Activated CD8-positive, alpha-beta memory T cell treated with anti-CD3 and anti-CD28 coated beads for 36 hours (primary cell): ENCODE measurements at regions not wholly inside any gene's neighbourhood (a gene's known extent, or its start where the extent isn't known, plus 50 kb on each side); places are given as distances from the start of the nearest gene placed in this dataset.
"Not testable (repeated sequence)": the region's sequence is repeated elsewhere in the genome, so short reads cannot be mapped to it uniquely, and the experiment has no call there.

Source experiments
- CTCF ChIA-PET: fragments of 350-600 bp; sonication (Branson Sonifier 250); formaldehyde crosslinking; loops from one replicate; lab custom pipeline; 2021; ENCODE audit warnings: antibody characterized with exemption; lab: Charles Lee
- POLR2A ChIA-PET: fragments of 350-600 bp; sonication (Branson Sonifier 250); formaldehyde crosslinking; loops from one replicate; lab custom pipeline; 2021; ENCODE audit warnings: antibody characterized with exemption; lab: Charles Lee

DNA sequence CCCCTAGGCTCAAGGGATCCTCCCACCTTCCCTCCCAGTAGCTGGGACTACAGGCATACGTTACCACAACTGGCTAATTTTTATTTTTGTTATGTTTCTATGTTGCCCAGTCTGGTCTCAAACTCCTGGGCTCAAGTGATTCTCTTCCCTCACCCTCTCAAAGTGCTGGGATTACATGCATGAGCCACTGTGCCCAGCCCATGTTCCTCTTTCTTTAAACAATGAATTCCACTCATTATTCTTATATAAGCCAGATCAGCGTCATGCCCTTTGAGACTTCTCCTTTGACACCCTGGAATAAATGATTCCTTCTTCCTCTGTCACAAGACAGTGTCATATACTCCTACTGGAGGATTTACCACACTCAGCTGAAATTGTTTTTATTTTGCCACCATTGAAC, 519.9 kb upstream of the SPRY2 start:
- CTCF ChIA-PET: no interaction called here
- POLR2A ChIA-PET: no interaction called here

GRCh38 chr13:80858131-80858530, 517.2 kb upstream of the SPRY2 start:
- POLR2A ChIA-PET: no interaction called here
- CTCF ChIA-PET: no interaction called here

GRCh38 chr13:80857321-80857720, 516.4 kb upstream of the SPRY2 start:
- ChIA-PET POLR2A (no interaction called here), CTCF (no interaction called here)

DNA sequence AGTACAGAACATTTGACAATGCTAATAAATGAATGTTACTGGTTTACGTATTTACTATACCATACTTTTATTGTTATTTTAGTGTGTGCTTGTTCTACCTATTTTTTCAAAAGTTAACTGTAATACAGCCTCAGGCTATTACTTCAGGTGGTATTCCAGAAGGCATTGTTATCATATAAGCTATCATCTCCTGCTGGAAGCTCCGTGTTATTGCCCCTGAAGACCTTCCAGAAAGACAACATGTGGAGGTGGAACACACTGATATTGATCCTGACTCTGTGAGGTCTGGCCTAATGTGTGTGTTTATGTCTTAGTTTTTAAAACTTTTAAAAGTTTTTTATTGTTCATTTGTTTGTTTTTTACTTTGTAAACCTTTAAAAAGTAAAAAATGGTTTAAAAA, 509.8 kb upstream of the SPRY2 start:
- CTCF ChIA-PET: no interaction called here
- POLR2A ChIA-PET: no interaction called here

DNA sequence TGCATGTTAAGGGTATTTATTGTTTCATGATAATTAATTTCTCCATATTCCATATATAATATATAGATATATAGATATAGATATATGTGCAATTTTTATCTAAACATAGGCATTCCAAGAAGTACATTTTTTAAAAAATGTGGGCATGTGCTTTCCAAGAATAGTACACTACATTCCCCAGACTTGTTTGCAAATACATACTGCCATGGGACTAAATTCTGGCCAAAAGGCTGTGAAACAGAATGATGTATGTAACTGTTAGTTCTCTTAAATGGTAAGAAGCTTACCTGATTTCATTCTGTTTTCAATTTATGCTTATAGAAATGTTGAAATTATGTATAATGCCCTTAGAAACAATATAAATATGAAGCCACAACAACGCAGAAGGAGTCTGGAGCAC, 503.2 kb upstream of the SPRY2 start:
- CTCF ChIA-PET: no interaction called here
- POLR2A ChIA-PET: no interaction called here

GRCh38 chr13:80841414-80841813, 500.5 kb upstream of the SPRY2 start:
- ChIA-PET CTCF (no interaction called here), POLR2A (no interaction called here)

DNA sequence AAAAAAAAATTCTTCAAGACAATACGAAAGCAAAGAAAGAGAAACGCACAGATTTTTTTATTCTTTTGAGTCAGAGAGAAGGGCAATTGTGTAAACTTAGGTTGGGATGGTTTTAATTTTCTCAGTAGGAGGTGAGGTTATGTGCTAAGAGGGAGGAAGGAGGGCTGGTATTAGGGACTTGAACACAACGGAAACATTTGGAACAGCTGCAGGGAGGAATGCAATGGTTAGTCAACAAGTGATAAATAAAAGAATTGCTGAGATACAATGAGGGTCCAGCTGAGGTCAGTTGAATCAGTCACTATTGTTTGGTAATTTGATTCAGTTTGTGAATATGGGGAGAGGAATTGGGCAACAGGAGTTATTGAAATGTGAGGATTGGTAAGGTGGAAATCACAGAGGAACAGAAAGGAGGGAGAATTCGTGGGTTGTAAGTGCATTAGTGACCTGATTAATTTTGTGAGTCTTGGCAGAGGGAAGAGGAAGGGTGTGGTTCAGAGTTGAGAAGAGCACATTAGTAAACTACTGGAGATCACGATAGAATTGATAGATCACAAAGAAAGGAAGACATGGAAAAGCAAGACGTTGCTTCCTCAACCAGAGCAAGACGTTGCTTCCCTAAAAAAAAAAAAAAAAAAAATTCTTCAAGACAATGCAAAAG, 499.5 kb upstream of the SPRY2 start:
- ChIA-PET CTCF (no interaction called here), POLR2A (no interaction called here)

- CTCF ChIA-PET: no interaction called here
- POLR2A ChIA-PET: no interaction called here
Measured at GRCh38 chr13:80835902-80836301, 495.0 kb upstream of the SPRY2 start.

DNA sequence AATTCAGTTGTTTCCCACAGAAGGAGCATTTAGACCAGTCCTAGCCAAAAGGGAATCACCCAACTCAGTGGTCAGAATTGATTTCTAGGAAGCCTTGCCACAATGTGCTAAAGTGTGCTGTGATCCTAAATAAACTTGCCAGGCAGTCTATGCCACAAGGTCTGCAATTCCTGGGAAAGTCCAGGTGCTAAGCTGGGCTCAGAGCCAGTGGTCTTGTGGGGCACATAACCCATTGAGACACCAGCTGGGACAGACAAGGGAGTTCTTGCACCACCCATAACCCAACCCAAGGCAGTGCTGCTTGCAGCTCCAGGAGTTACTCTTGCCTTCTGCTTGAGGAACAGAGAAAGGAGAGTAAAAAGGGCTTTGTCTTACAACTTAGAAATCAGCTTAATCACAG, 489.5 kb upstream of the SPRY2 start:
- CTCF ChIA-PET: no interaction called here
- POLR2A ChIA-PET: no interaction called here

GRCh38 chr13:80828759-80829158, 487.8 kb upstream of the SPRY2 start:
- CTCF ChIA-PET: no interaction called here
- POLR2A ChIA-PET: no interaction called here

GRCh38 chr13:80825276-80825675, 484.4 kb upstream of the SPRY2 start:
- ChIA-PET POLR2A (no interaction called here), CTCF (no interaction called here)

GRCh38 chr13:80824229-80824628, 483.3 kb upstream of the SPRY2 start:
- CTCF ChIA-PET: no interaction called here
- POLR2A ChIA-PET: no interaction called here

DNA sequence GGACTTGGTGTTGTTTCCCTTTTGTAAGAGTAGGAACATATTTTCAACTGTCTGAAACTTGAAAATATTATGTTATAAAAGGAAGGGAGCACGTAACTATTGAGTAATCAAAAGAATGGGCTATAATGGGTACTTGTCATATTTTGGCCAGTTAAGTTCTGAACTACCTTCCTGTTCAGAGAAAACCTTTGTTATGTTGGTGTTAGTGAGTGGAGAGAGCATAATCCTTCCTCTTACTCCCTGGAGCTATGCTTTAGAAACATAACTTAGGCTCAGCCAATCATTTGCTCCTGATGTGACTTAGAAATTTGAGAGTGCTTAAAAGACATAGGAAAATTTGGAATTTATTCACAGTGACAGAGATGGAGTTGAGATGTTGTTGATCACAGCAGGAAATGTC, 482.5 kb upstream of the SPRY2 start:
- ChIA-PET POLR2A (no interaction called here), CTCF (no interaction called here)

DNA sequence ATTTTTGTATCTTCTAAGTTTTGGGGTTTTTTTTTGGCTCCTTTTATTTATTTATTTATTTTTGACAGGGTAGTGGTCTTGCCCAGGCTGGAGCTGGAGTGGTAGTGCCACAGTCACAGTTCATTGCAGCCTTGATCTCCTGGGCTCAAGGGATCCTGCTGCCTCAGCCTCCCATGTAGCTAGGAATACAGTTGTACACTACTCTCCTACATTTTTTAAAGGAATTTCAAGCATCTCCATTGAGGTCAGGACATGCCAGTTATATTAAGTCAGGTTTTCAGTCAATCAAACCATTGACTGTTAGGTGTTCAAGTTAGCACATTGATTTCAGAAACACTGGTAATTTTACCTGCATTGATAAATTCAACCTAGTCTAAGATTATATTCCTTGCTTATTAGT, 480.5 kb upstream of the SPRY2 start:
- ChIA-PET CTCF (no interaction called here), POLR2A (no interaction called here)

DNA sequence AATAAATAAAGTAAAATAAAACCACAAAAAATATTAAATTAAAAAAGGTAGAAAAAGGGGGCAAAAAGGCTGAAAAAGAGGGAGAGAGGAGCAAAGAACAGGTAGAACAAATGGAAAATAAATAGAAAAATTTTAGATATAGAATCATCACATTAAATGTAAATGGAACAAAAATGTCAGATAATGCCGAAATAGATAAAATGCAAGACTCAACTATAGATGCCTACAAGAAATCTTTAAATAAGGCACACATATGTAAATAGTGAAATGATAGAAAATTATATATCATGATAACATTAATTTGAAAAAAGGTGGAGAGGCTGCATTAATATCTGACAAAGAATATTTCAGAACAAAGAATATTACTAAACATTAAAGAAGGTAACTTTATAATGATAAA, 477.1 kb upstream of the SPRY2 start:
- POLR2A ChIA-PET: no interaction called here
- CTCF ChIA-PET: no interaction called here

DNA sequence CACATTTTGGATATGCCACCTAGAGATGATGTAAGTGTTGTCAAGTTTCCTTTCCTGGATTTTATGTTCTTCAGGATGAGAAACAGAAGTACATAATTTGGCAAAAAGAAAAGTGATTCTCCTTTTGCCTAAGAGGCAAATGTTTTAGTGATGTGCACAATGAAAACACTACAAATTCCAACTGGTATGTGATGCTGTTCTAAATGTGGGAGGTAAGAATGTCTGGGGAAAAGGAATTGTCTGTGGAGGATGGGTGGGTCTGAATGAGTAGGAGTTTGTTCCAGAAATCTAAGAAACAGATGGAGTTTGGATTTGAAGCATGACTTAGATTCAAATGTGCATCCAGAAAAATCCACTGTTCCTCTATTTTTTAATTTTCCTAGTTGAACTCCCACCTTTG, 473.6 kb upstream of the SPRY2 start:
- CTCF ChIA-PET: no interaction called here
- POLR2A ChIA-PET: no interaction called here

DNA sequence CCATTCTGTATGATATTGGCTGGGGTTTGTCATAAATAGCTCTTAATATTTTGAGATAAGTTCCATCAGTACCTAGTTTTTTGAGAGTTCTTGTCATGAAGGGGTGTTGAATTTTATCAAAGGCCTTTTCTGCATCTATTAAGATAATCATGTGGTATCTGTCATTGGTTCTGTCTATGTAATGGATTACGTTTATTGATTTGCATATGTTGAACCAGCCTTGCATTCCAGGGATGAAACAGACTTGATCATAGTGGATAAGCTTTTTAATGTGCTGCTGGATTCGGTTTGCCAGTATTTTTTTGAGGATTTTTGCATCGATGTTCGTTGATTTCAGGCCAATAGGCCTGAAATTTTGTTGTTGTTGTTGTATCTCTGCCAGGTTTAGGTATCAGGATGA, 469.4 kb upstream of the SPRY2 start:
- CTCF ChIA-PET: not testable (repeated sequence)

GRCh38 chr13:80802946-80803345, 462.0 kb upstream of the SPRY2 start:
- ChIA-PET CTCF (no interaction called here), POLR2A (no interaction called here)

More for the DNA sequence above, 469.4 kb upstream of the SPRY2 start:
- POLR2A ChIA-PET: not testable (repeated sequence)

GRCh38 chr13:80798576-80799133, 457.7 kb upstream of the SPRY2 start:
- ChIA-PET CTCF (no interaction called here), POLR2A (no interaction called here)

- ChIA-PET CTCF (no interaction called here), POLR2A (no interaction called here)
Measured at GRCh38 chr13:80787604-80788003, 446.7 kb upstream of the SPRY2 start.

DNA sequence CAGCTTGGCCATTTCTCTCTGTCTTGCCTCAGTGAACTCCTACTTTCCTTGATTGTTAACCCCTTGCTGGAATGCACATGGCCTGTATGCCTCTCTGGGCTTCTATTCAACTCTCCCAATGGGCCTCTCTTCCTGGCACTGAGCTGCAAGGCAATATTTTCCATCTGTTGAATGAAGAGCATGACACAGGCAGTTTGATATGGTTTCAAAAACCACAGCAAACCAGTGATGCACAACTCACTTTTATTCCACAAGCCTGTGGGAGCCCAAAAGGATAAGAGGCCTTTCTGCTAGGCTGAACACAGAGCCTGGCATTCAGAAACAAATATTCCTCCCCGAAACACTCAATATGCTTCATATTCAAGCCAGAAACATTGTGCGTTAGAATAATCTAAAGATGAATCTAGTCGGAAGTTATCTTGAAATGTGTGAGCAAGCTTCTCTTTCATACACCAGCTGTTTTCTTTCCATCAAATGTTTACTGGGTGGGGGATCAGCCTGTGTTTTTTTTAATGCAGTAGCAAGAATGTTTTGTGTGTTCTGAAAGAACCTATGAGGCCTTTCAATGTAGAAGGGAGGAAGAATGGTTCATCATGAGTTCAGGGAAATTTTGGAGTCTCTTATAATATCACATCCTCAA, 443.1 kb upstream of the SPRY2 start:
- POLR2A ChIA-PET: no interaction called here
- CTCF ChIA-PET: no interaction called here
